NCI-H2227 (cell line): ENCODE measurements at regions not wholly inside any gene's neighbourhood (a gene's known extent, or its start where the extent isn't known, plus 50 kb on each side); places are given as distances from the start of the nearest gene placed in this dataset.

Experiments used
- DNase-seq: peaks from one replicate; lab custom pipeline; 2025; ENCODE audit not compliant: unreplicated experiment; lab: John Stamatoyannopoulos, UW

DNA sequence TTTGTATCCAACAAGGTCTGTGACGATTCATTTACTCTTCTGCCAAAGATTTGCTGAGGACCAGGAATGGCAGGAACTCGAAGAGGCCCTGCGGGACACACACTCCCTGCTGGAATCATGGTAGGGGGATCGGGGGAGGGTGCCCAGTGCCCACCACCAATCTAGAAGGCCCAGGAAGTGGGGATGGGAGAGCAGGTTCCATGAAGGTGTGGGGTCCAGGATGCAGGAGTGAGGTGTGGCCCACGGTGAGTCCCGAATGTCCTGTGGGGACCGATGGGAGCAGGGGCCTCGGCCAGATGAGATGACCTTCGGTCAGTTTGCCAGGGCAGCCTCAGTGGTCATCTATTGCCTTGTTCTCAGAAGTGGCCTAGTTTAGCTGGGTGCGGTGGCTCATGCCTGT lies 492.7 kb downstream of the BRD1 start:
- DNase-seq: no peak

DNA sequence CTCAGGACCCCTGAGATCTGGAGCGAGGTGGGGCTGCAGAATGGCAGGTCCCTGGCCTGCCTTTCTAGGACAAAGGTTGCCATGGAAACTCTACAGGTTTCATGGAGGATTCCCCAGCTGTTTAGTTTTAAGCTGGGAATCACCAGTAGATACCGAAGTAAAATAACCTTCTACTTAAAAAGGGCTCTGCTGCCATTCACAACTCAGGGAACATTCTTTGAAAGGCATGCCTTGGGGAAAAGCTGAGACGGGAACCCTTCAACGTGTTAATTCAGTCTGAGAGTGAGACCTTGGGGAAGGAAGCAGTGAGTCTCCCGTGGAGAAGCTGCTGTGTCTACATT lies 493.3 kb downstream of the BRD1 start:
- DNase-seq: no peak

DNA sequence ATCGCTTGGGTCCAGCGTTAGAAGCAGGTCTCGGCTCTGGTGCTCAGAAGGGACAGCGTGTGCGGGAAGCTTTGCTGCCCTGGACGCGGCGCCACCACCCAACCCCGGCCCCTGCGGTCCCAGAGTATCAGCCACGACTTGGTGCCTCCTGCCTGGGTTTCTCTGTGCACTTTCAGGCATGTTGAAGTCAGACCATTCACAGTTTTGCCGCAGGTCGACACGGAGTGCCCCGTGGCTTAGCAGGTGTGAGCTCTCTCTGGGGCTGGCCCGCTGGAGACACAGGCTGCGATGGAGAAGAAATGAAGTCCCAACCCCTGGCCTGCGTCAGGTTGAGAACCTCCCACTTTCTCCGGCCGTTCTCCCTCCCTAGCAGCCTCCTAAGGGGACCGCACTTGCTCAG lies 494.5 kb downstream of the BRD1 start:
- DNase-seq: no peak

DNA sequence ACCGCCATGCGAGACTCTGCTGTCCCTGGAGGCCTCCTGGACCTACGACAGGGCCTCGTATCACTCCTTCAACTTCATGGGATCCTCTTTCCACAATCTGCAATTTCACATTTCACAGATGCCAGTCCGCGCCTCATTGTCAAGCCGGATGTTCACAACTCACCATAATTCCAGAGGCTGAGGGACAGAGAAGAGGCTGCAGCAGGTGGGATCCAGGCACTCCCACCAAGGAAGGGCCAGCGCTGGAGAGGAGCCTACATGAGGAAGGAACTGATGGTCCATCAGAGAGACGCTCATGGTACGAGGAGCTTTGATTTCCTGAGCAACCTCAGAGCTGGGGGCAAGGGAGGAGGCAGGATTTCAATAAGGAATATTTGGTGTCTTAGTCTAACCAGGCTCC lies 495.0 kb downstream of the BRD1 start:
- no peak for DNase-seq

DNA sequence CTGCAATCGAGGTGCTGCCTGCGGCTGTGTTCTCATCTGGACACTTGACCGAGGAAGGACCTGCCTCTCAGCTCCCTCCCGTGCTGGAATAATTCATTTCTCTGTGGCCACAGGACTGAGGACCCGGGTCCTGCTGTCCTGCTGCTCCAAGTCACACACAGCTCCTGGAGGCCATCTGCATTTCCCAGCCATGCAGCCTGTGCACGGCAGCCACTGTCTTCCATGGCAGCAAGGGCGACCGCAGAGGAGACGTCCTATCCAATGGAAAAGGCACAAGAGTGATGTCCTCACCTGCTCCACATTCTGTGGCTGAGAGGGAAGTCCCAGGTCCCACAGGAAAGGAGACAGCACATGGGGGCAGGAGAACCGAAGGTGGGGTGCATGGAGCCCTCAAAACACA lies 495.8 kb downstream of the BRD1 start:
- no peak for DNase-seq

DNA sequence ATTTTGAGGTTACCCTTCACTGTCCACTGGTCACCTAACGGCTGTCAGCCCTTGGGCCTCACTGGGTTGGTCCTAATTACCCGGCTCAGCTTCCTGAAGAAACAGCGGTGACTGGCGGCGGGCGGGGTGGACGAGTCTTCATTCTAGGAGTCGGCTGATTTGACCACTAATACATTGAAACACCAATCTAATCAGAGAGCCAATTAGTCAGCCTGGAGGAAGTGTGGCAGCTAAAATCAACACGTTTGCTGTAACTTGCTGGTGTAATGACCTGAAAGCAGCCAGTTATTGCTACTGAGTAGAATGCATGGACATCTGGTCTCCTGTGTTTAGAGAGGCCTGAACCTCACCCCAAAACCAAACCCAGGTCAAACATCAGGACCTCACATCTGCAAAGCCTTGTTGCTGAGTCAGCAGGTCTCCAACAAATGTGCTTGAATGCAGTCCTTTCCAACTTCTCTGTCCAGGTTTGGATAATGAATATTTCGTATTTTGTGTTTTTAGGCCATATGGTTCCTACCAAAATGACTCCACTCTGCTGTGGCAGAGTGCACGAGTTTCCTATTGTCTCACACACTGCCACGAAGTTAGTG lies 496.4 kb downstream of the BRD1 start:
- no peak for DNase-seq

DNA sequence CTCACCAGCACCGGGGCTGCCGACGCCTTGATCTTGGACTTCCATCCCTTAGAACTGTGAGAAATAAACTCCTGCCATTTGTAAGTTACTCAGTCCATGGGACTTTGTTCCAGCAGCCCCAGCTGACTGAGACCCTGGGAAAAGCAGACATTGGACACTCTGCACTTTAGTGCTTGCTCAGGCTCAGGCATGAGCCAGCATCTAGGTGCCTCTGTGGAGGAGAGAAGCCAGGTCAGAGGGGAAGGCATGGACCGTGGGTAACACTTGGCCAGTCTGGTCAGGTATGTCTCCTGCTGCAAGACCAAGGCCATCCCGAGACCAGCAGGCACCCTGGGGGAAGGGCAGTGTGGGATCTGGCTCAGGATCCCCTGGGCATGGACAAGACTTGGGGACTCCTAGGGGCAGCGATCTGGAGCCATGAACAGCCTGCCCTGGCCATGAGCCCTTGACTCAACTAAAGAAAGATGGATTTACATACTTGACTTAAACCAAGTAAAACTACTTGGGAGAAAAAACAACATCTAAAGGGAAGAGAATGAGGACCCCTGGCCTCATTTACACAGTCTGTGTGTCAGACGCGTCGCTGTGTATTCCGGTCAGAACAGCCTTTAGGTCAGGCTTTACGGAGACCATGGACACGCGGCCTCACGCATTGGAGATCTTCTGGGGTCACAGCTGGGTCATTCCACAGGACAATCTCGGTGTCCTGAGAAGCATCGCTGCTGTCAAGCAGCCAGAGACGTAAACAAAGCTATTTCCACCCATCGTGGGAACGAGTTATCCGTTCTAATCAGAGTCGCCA lies 497.1 kb downstream of the BRD1 start:
- DNase-seq: no peak

GRCh38 chr22:49329636-49330035 lies 498.0 kb downstream of the BRD1 start:
- DNase-seq: no peak

- DNase-seq: no peak
These were observed 498.9 kb downstream of the BRD1 start for GRCh38 chr22:49328630-49329405.

DNA sequence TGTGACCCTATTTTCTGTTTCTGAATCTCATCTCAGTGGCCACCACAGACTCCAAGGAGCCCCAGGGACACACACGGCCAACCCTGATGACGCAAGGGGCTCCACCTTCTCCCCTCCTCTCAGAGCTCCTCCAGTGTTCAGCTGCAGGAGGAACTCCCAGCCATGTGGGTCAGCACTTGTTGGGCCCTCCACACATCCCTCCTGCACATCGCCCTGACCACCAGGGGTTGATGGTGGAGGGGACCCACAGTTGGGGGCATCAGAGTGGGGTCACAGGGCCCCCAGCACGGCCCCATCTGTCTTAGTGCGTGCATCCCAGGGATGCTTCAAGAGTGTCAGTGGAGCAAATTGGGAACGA lies 499.6 kb downstream of the BRD1 start:
- no peak for DNase-seq

DNA sequence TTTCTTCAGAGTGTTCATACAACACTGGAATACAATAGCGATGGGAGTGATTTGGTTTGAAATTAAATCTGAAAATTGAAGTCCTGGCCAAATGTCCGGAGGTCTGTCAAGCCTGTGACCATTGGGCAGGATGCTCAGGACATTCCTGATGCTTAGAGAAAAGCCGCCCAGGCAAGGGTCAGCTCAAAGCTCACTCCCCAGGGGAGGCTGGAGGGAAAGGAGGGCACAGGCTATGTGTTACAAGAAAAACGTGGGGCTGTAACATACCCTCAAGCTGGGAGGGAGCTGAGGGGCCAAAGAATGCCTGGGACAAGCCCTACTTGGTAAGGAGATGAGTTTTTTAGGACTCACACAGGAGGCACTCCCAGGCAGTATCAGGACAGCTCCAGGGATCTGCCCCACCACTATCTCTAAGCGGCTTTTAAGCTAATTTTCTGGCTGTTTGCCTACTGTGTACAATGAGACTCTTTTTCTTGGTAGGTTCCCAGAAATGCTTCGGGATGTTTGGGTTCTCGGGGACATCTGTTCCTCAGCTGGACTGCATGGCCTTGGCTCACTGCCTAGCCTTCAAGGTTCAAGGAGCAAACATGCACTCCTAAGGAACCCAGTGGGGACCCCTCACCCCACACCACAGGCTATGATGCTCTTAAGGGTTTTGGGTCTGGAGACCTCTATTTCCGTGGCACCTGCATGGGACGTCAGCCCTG lies 500.1 kb downstream of the BRD1 start:
- no peak for DNase-seq

DNA sequence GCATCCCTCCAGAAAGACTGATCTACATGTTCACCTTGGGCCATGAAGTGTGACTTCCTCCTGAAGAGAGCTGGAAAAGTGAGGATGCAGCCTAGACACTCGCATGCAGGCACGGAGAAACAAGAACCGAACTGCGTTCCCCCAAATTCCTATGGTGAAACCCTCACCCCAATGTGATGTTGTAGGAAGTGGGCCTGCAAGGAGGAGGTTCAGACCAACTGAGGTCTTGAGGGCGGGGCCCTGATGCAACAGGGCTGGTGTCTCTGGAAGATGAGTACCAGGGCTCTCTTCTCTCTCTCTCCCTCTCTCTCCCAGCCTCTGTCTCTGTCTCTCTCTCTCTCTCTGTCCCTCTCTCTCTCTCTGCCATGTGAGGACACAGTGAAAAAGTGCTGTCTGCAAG lies 501.1 kb downstream of the BRD1 start:
- DNase-seq: no peak

DNA sequence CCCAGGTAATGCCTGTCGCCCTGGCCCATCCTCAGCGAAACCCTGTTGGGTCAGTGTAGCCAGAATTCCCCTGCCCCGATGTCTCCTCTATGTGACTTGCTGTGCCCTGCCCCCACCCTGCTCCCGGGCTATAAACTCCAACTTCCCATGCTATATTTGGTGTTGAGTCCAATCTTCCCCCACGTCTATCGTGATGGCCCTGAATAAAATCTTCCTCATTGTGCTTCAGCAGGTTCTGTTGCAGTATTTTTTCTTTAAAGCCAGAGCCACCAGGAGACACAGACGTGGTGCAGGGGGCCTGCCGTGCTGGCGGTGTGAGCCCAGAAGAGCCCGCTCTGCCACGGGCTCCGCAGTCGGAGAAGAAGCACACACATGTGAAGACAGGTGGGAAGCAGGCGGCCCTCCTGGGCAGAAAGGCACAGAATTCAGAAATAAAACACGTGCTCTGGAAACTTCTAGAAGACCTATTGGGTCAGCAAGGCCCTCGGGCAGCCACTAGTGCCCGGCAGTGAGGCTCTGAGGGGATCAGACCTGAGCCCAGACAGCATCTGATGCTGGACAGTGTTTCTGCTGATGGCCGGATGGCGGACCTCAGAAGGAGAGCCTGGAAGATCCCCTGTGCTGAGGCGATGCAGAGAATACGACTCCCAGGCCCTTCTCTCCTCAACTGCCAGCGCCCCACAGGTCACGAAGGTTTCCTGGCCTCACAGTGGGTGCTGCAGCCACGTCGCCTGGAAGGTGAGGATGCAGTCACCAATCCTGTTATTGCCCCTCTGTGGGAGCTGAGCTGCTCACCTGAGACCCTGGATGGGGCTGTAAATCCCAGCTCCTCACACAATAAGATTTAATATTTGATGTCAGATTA lies 501.9 kb downstream of the BRD1 start:
- no peak for DNase-seq

DNA sequence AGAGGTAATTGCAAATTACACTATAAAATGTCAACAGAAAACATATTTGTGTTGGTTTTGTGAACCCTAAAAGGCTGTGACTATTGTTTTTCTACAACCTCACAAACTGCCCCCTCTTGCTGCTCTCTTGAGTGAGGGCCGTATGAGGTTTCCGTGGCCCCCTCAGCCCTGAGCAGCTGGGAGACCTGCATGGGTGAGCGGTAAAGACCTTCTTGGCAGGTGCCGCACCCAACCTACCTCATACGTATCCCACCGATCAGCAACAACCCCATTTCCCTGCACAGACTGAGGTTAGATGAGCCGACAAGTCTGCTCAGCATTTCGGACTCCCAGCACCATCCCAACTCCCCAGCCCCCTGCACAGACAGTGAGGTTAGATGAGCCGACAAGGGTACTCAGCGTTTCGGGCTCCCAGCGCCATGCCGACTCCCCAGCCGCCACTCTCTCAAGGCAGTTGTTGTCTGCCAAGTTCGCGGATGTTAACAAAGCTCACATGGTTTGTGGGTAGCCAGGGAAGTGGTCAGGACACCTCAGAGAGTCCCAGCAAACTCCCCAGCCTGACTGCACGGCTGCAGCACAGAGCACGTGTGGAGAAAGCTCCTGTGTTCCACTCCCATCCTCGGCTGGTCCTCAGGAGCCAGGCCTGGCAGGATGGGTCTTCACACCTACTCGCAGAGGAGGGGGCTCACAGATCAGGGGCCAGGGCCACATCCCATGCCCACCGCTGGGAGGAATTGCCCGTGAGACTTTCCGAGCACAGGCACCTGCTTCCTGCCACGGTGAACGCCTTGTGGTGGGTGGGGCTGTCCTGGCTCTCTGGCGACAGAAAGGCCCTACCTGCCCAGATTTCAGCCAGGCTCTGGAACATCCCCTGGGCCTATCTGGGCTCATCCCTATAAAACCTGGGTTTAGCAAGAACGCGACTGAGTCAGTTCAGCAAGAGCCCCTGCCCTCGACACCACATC lies 502.9 kb downstream of the BRD1 start:
- no peak for DNase-seq

GRCh38 chr22:49323751-49324415 lies 503.8 kb downstream of the BRD1 start:
- DNase-seq: no peak

DNA sequence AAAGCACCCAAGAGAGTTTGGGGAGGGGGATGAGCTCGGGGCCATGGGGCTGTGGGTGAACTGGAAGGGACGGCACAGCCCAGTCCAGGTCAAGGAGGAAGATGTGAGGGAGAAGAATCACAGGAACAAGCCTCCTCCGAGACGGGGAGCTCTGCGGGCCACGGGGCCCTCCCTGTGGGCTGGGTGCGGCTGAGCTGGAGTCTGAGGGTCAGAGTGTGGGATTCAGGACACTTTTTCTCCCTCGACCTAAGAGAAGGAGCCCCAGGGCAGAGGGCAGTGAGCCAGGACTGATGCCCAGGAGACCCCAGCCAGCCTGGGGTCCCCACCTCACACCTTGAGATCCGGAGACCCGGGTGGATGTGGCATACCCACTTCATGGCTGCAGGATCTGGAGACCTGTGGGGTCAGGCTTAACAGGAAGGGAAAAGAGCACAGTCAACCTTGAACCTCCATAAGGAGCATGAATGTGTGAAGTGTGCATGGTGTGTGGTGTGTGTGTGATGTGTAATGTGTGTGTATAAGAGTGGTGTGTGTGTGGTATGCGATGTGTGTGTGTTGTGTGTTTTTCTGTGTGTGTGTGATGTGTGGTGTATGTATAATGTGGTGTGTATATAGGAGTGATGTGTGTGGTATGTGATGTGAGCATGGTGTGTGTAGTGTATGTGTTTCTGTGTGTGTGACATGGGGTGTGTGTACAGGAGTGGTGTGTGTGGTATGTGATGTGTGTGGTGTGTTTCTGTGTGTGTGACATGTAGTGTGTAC lies 504.6 kb downstream of the BRD1 start:
- DNase-seq: no peak

- no peak for DNase-seq
These were observed 505.4 kb downstream of the BRD1 start for GRCh38 chr22:49322231-49322630.

- DNase-seq: no peak
These were observed 506.1 kb downstream of the BRD1 start for GRCh38 chr22:49321477-49322055.
